Right hindlimb (tissue), 1 donor: ENCODE measurements at regions not wholly inside any gene's neighbourhood (a gene's known extent, or its start where the extent isn't known, plus 50 kb on each side); places are given as distances from the start of the nearest gene placed in this dataset.
A peak's percentile ranks its signal among the peaks of the same experiment; 100 is the strongest.
"Not testable (repeated sequence)": the region's sequence is repeated elsewhere in the genome, so short reads cannot be mapped to it uniquely, and the experiment has no call there.

ENCODE experiments used
- DNase-seq: peaks from one replicate; pipeline ENCODE4 v3.0.0-alpha.2; 2018

GRCh38 chrX:9271789-9272525 is 192.9 kb upstream of the TBL1X start:
- peak; percentile 60 for DNase-seq

- DNase-seq, result no peak
These were observed 191.1 kb upstream of the TBL1X start for GRCh38 chrX:9273744-9274143.

GRCh38 chrX:9278475-9279233 is 186.2 kb upstream of the TBL1X start:
- DNase-seq, result no peak

- no peak for DNase-seq
These were observed 185.7 kb upstream of the TBL1X start for GRCh38 chrX:9279234-9279544.

- DNase-seq, result no peak
These were observed 184.0 kb upstream of the TBL1X start for GRCh38 chrX:9280831-9281230.

- DNase-seq, result no peak
These were observed 182.5 kb upstream of the TBL1X start for GRCh38 chrX:9282325-9282724.

GRCh38 chrX:9285342-9285771 is 179.5 kb upstream of the TBL1X start:
- no peak for DNase-seq

- DNase-seq, result no peak
These were observed 178.6 kb upstream of the TBL1X start for GRCh38 chrX:9286234-9286633.

- no peak for DNase-seq
These were observed 173.2 kb upstream of the TBL1X start for GRCh38 chrX:9291629-9292028.

GRCh38 chrX:9293051-9293496 is 171.8 kb upstream of the TBL1X start:
- no peak for DNase-seq

GRCh38 chrX:9293903-9294302 is 171.0 kb upstream of the TBL1X start:
- DNase-seq, result no peak

- DNase-seq, result no peak
These were observed 169.3 kb upstream of the TBL1X start for GRCh38 chrX:9295551-9295950.

- DNase-seq, result no peak
These were observed 166.6 kb upstream of the TBL1X start for GRCh38 chrX:9298221-9298620.

- DNase-seq, result not testable (repeated sequence)
These were observed 165.2 kb upstream of the TBL1X start for GRCh38 chrX:9299681-9300080.

- DNase-seq, result no peak
These were observed 163.0 kb upstream of the TBL1X start for GRCh38 chrX:9301836-9302235.

GRCh38 chrX:9302381-9302780 is 162.5 kb upstream of the TBL1X start:
- no peak for DNase-seq

- no peak for DNase-seq
These were observed 156.4 kb upstream of the TBL1X start for GRCh38 chrX:9308426-9308825.

- DNase-seq, result no peak
These were observed 154.2 kb upstream of the TBL1X start for GRCh38 chrX:9310616-9311015.

- no peak for DNase-seq
These were observed 153.3 kb upstream of the TBL1X start for GRCh38 chrX:9311421-9312160.

GRCh38 chrX:9312922-9313867 is 151.7 kb upstream of the TBL1X start:
- DNase-seq, result no peak

- DNase-seq, result no peak
These were observed 149.8 kb upstream of the TBL1X start for GRCh38 chrX:9315086-9315485.

- DNase-seq, result no peak
These were observed 148.8 kb upstream of the TBL1X start for GRCh38 chrX:9316096-9316495.

- DNase-seq, result no peak
These were observed 147.7 kb upstream of the TBL1X start for GRCh38 chrX:9317176-9317575.
